ENCODE measurements at regions not wholly inside any gene's neighbourhood (a gene's known extent, or its start where the extent isn't known, plus 50 kb on each side); places are given as distances from the start of the nearest gene placed in this dataset.
A peak's percentile ranks its signal among the peaks of the same experiment; 100 is the strongest.

GRCh38 chr1:222284466-222284865, 263.4 kb downstream of the HHIPL2 start:
- no peak for DNase-seq

DNA sequence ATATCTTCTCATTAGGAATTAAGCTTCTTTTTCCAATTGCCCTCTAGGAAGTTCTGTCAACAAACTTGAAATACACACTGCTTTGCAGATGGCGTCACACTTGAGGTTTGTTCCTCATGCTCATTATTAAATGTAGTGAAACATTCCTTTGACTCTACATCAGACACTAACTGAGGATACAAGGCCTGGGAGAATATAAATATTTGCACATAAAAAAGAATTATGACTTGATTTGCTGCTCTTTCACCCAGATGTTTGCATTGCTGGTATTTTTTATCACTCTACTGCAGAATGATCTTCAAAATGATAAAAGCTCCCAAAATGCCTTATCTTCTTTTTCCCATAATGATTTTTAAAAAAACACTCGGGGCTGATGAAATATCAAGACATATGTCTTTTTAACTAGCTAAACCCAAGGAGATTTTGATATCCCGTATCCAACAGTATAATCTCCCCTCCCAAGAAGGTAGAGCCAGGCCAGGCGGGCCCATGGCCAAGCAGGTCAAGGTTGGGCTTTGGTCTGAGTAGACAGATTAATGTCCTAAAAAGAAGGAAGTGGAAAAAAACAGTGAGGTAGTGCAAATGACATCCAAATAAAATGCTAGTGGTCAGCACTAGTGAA, 264.6 kb downstream of the HHIPL2 start:
- DNase-seq = no peak

GRCh38 chr1:222279591-222279990, 268.3 kb downstream of the HHIPL2 start:
- no peak for DNase-seq

GRCh38 chr1:222278501-222278900, 269.4 kb downstream of the HHIPL2 start:
- DNase-seq = no peak

DNA sequence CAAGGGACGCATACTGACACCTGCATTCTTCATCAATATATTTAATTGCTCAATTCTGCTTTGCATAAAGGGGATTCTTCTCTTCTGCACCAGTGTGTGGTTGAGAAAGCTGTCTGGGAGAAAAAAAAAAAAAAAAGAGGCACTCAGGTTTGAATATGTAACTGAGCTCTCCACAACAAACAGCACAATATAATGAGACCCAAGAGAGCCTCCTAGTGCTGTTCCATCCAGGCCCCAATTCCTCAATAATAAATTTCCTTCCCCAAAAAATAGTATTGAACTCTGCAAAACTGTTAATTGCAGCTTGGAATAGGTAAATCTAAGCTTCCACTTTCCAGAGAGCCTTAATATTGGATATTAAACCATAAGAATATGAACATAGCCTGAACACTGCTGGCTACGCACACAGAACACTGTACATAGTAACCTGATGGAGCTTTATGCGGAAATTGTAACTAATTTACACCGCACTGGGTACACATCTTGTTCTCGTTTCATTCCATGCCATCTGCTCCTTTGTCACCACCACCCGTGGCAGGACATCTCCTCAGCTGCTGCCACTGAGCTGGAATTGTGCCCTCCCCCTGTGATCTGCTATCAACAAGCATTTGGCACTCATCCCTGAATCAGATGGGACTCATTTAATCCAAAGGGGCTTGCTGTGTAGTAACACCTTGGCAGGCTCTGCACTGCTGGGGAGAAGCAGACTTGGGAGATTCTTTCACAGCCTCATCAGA, 272.0 kb downstream of the HHIPL2 start:
- DNase-seq = peak; percentile 24

DNA sequence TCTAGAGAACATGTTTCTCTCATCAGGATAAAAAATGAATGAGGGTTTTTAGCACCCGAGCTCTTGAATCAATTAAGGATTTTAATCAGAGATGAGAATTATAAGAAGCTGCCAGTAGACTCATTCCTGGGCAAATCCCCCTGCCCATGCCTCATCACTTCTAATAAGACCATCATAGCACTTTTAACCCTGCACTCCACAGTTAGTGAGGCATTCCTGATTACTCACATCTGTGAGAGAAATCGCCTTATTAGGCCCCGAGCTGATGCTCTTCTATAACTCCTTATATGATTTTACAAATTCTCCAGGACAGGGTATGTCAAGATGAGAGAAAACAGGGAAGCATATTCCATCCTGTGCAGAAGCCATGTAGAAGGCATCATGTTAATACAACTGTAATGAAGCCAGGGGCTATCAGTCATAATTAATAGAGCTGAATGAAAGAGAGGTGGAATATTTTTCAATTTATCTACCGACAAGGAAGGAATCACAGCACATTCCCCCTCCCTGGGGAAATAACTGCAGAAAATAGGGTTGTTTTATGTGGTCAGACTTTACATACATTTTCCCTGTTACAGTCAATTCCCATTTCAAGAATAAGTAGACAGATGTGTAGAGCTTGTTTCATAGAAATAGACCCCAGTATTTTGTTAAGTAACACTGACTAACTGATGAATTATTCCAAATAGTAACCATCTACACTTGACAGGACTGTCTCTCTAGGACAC, 272.7 kb downstream of the HHIPL2 start:
- no peak for DNase-seq

GRCh38 chr1:222266223-222267196, 281.4 kb downstream of the HHIPL2 start:
- no peak for DNase-seq

- no peak for DNase-seq
Measured at GRCh38 chr1:222263791-222264190, 284.1 kb downstream of the HHIPL2 start.

GRCh38 chr1:222257027-222257426, 290.9 kb downstream of the HHIPL2 start:
- DNase-seq = no peak

GRCh38 chr1:222256058-222256457, 291.8 kb downstream of the HHIPL2 start:
- no peak for DNase-seq

GRCh38 chr1:222252788-222253187, 295.1 kb downstream of the HHIPL2 start:
- no peak for DNase-seq

GRCh38 chr1:222251847-222252246, 296.1 kb downstream of the HHIPL2 start:
- no peak for DNase-seq

DNA sequence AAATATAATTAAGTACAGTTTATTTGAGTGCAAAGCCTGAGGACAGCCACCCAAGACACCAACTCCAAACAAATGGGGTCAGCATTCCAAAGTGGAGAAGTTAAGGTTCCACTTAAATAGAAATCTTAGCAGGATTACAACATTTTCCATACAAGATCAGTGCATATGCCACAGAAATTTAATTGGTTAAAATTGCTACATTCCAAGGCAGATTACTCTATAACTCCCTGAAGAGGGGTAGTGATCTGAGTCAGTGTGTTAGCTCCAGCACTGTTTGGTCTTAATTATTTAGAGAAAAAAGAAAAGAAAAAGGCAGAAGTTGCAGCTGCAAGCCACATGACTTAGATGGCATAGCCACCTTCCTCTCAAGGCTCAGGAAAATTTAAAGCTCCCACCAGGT, 297.5 kb downstream of the HHIPL2 start:
- no peak for DNase-seq

DNA sequence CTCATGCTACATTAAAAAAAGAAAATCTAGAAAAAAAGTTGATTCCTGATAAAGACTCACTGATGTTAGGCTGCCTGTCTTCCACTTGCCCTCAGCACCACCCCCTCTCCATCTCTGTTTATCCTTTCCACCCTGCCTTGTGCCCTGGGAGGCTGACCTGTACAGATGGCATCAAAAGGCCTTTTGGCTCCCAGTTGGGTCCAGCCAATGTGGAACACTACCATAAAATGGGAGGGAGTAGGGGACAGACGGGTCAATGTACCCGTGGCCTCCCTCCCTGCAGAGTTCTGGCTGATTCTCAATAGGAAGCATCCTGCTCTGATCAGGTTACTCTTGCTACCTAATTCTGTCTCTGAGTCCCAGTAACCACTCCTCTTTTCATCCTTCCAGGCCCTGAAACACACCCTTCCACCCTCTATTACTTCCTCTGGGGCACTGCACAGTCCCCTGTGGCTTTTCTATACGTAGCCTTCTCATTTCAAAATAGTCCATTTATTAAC, 300.0 kb downstream of the HHIPL2 start:
- peak; percentile 49 for DNase-seq

- no peak for DNase-seq
Measured at GRCh38 chr1:222247081-222247480, 300.8 kb downstream of the HHIPL2 start.

GRCh38 chr1:222243902-222244301, 304.0 kb downstream of the HHIPL2 start:
- peak; percentile 55 for DNase-seq

DNA sequence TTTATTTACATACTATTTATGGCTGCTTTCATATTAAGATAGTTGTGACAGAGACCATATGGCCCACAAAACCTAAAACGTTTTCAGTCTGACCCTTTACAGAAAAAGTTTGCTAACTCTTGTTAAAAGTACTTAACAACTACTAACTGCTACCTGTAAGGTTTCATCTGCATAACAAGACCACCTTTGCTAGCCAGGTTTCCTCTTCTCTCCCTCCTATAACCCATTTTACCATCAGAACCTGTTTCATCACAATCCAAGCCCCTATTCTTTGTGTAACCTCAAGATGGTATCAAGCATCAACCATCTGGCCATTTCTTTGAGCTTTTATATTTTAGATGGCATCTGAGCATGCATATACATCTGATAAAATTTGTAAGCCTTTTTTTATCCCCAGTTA, 305.4 kb downstream of the HHIPL2 start:
- DNase-seq = peak; percentile 61

DNA sequence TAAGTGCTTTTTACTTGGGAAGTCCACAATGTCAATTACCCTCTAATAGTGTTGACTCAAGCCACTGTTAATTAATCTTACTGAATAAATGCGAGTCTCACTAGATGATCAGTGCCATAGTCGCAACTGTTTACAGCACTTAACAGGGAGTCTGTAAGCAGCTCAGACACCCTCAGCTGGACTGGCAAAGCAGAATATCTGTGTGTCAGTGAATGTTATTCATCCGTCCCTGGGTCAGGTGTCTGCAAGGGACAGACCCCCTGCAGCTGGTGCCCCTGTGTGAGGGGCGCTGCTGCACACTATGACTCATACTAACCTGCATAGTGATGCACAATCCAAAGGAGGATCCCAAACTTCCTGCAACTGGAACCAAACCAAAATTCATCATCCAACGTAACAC, 306.5 kb downstream of the HHIPL2 start:
- DNase-seq = no peak

DNA sequence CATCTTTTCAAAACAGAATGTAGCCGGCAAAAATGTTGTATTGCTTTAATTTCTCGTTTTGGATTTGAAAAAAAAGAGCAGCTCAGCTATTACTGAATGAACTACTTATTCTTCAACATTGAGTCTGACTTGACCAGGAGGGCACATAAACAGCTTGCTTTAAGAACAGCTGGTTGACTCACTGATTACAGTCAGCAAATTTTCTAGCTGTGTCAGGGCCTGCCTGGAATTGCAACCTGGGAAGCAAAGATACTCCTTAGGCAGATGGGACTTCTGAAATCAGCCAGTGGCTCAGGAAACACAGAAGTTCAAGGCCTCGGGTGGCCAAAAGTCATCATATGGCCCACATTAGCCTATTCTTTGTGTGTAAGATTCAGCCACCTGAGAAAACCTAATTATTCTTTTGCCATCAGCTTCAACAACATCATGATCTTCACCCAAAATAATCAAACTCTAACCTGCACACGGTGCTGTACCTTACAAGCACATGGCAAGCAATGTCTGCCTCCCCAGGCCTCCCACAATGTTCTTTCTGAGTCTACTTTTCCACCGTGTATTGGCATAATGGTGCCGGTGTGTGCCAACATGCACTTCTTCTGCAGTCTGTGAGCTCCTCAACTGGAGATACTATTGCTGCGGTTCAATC, 307.2 kb downstream of the HHIPL2 start:
- DNase-seq = peak; percentile 87

DNA sequence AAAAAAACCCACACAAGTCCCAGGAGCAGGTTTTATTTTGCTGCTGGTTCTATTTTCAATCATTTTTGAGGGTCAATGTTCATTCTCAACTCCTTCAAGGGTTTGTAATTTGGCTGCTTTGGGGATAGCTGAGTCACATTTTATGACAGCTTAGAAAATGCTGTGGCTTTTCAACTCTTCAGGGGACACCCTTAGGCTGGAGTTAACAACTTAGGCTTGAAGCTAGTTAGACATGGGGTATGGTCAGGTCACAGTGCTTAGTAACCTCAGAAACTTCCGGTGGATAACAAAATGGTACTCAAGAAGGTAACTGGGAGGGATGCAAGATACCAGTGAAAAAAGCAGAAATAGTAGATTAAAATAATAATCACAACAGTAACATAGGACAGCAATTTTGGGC, 308.8 kb downstream of the HHIPL2 start:
- no peak for DNase-seq

- DNase-seq = no peak
Measured at GRCh38 chr1:222234351-222234750, 313.6 kb downstream of the HHIPL2 start.
